ENCODE measurements at regions not wholly inside any gene's neighbourhood (a gene's known extent, or its start where the extent isn't known, plus 50 kb on each side); places are given as distances from the start of the nearest gene placed in this dataset.
"Not testable (repeated sequence)": the region's sequence is repeated elsewhere in the genome, so short reads cannot be mapped to it uniquely, and the experiment has no call there.

DNA sequence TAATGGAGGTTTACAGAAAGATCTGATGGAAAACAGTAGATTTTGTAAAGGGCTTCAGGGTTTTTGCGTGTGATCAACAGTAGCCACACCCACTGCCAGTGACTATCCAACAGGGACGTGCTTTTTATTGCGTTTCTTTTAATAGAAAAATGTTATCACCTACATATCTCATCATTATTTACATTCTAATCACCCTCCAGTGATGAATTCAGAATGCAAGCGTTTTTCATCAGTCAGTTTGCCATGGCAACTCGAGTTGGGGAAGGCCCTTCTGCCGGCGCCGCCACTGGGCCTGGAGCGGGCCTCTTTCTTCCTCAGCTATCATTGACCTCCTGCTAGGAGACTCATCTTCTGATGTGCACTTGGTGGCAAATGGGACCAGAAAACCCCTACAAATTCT is 90.3 kb upstream of the TMTC4 start:
- ChIA-PET POLR2A (no interaction called here), RAD21 (ENCODE audit: low non-redundant PET in 1 of 2, low total read pairs in 2 of 2, uncharacterized antibody in 2 of 2, unreplicated experiment in 2 of 2) (no interaction called here), CTCF (no interaction called here)
- no peaks in the 10 kb centered on the region for H3K4me1 ChIP-seq (ENCODE audit: control insufficient read depth in 1 of 2, insufficient read depth in 2 of 2, low read length in 2 of 2)
- no peaks in the 10 kb centered on the region for H3K9me3 ChIP-seq (ENCODE audit: control insufficient read depth in 1 of 2, insufficient read depth in 1 of 2, low read depth in 1 of 2, low read length in 2 of 2)
- no peaks in the 10 kb centered on the region for H3K79me2 ChIP-seq (ENCODE audit: insufficient read depth, low read length)
- DNase-seq (ENCODE audit: low read depth, low spot score) (no peak), ATAC-seq (no peak)
- H3K36me3 ChIP-seq (ENCODE audit: control insufficient read depth in 1 of 2, insufficient read depth in 2 of 2, low read length in 2 of 2), result no peaks in the 10 kb centered on the region
- H3K9me2 ChIP-seq (ENCODE audit: insufficient read depth), result no peaks in the 10 kb centered on the region
- H3K9ac ChIP-seq (ENCODE audit: low read length), result no peak overlapping the region
- BruUV-seq (replicated peaks), result no TSS peak
- no peak overlapping the region for H3K4me2 ChIP-seq (ENCODE audit: low read length)
- H3K27me3 ChIP-seq (ENCODE audit: insufficient read depth, low read length), result no peaks in the 10 kb centered on the region
- H3K27ac ChIP-seq (ENCODE audit: low read depth, low read length), result no peak overlapping the region
- intact Hi-C loops (cut with micrococcal nuclease), result no loop called here
- H3K4me3 ChIP-seq (replicated peaks in 1 of 2; ENCODE audit: low read depth in 1 of 2, low read length in 2 of 2), result no peak overlapping the region
- no peaks in the 10 kb centered on the region for H4K20me1 ChIP-seq (ENCODE audit: insufficient read depth)
- H2AFZ ChIP-seq (ENCODE audit: low read depth, low read length, poor library complexity, severe bottlenecking), result no peak overlapping the region
- no peak for TF ChIP-seq CEBPB (IDR thresholded peaks at IDR 0.05; ENCODE audit: low read depth)
- TF ChIP-seq ELF1 (IDR thresholded peaks at IDR 0.05; ENCODE audit: borderline replicate concordance, low read depth), result no peak
- TF ChIP-seq SIN3A (IDR thresholded peaks at IDR 0.05; ENCODE audit: low read depth), result no peak
- TF ChIP-seq POLR2A (IDR thresholded peaks at IDR 0.05; ENCODE audit: borderline replicate concordance, extremely low read depth, insufficient read depth, insufficient read length), result no peak

- CTCF ChIA-PET; H3K9me3 ChIP-seq (ENCODE audit: control insufficient read depth in 1 of 2, insufficient read depth in 1 of 2, low read depth in 1 of 2, low read length in 2 of 2); RAD21 ChIA-PET (ENCODE audit: low non-redundant PET in 1 of 2, low total read pairs in 2 of 2, uncharacterized antibody in 2 of 2, unreplicated experiment in 2 of 2); H3K4me1 ChIP-seq (ENCODE audit: control insufficient read depth in 1 of 2, insufficient read depth in 2 of 2, low read length in 2 of 2); H3K79me2 ChIP-seq (ENCODE audit: insufficient read depth, low read length); H3K36me3 ChIP-seq (ENCODE audit: control insufficient read depth in 1 of 2, insufficient read depth in 2 of 2, low read length in 2 of 2); H3K27ac ChIP-seq (ENCODE audit: low read depth, low read length); intact Hi-C loops (cut with micrococcal nuclease); POLR2A ChIA-PET; BruUV-seq (replicated peaks); H3K9me2 ChIP-seq (ENCODE audit: insufficient read depth); H3K4me3 ChIP-seq (replicated peaks in 1 of 2; ENCODE audit: low read depth in 1 of 2, low read length in 2 of 2); H3K27me3 ChIP-seq (ENCODE audit: insufficient read depth, low read length); H3K9ac ChIP-seq (ENCODE audit: low read length); ATAC-seq; H4K20me1 ChIP-seq (ENCODE audit: insufficient read depth); DNase-seq (ENCODE audit: low read depth, low spot score); H2AFZ ChIP-seq (ENCODE audit: low read depth, low read length, poor library complexity, severe bottlenecking); H3K4me2 ChIP-seq (ENCODE audit: low read length): not testable (repeated sequence)
These were observed 87.5 kb upstream of the TMTC4 start for GRCh38 chr13:100762126-100762525.

GRCh38 chr13:100755891-100756290 is 81.3 kb upstream of the TMTC4 start:
- H3K27me3 ChIP-seq (ENCODE audit: insufficient read depth, low read length), result peaks cover 29% of the 10 kb centered on the region
- ChIA-PET POLR2A (no interaction called here), CTCF (no interaction called here), RAD21 (ENCODE audit: low non-redundant PET in 1 of 2, low total read pairs in 2 of 2, uncharacterized antibody in 2 of 2, unreplicated experiment in 2 of 2) (no interaction called here)
- no peaks in the 10 kb centered on the region for H3K36me3 ChIP-seq (ENCODE audit: control insufficient read depth in 1 of 2, insufficient read depth in 2 of 2, low read length in 2 of 2)
- H3K9ac ChIP-seq (ENCODE audit: low read length), result no peak overlapping the region
- no peak overlapping the region for H3K4me3 ChIP-seq (replicated peaks in 1 of 2; ENCODE audit: low read depth in 1 of 2, low read length in 2 of 2)
- BruUV-seq (replicated peaks), result no TSS peak
- H4K20me1 ChIP-seq (ENCODE audit: insufficient read depth), result no peaks in the 10 kb centered on the region
- H3K79me2 ChIP-seq (ENCODE audit: insufficient read depth, low read length), result no peaks in the 10 kb centered on the region
- H3K27ac ChIP-seq (ENCODE audit: low read depth, low read length), result no peak overlapping the region
- H3K9me2 ChIP-seq (ENCODE audit: insufficient read depth), result no peaks in the 10 kb centered on the region
- intact Hi-C loops (cut with micrococcal nuclease), result no loop called here
- H3K4me1 ChIP-seq (ENCODE audit: control insufficient read depth in 1 of 2, insufficient read depth in 2 of 2, low read length in 2 of 2), result no peaks in the 10 kb centered on the region
- ATAC-seq (no peak), DNase-seq (ENCODE audit: low read depth, low spot score) (no peak)
- H3K9me3 ChIP-seq (ENCODE audit: control insufficient read depth in 1 of 2, insufficient read depth in 1 of 2, low read depth in 1 of 2, low read length in 2 of 2), result no peaks in the 10 kb centered on the region
- no peak overlapping the region for H2AFZ ChIP-seq (ENCODE audit: low read depth, low read length, poor library complexity, severe bottlenecking)
- H3K4me2 ChIP-seq (ENCODE audit: low read length), result no peak overlapping the region
- TF ChIP-seq RAD21 (IDR thresholded peaks at IDR 0.05; ENCODE audit: low read depth), result no peak
- TF ChIP-seq ZFX (IDR thresholded peaks at IDR 0.05), result no peak
- no peak for TF ChIP-seq CEBPB (IDR thresholded peaks at IDR 0.05; ENCODE audit: low read depth)
- TF ChIP-seq SRF (IDR thresholded peaks at IDR 0.05; ENCODE audit: low read depth), result no peak
- TF ChIP-seq, protein P1, sequence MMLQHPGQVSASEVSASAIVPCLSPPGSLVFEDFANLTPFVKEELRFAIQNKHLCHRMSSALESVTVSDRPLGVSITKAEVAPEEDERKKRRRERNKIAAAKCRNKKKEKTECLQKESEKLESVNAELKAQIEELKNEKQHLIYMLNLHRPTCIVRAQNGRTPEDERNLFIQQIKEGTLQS (IDR thresholded peaks at IDR 0.05), result no peak
- TF ChIP-seq SP1 (IDR thresholded peaks at IDR 0.05; ENCODE audit: low read depth), result no peak
- TF ChIP-seq CBX3 (IDR thresholded peaks at IDR 0.05; ENCODE audit: low read depth), result no peak
- no peak for TF ChIP-seq ZBTB33 (IDR thresholded peaks at IDR 0.05; ENCODE audit: extremely low read depth, insufficient replicate concordance, low read length)
- TF ChIP-seq SIN3A (IDR thresholded peaks at IDR 0.05; ENCODE audit: low read depth), result no peak
- TF ChIP-seq EZH2phosphoT487 (IDR thresholded peaks at IDR 0.05; ENCODE audit: borderline replicate concordance), result no peak
- no peak for TF ChIP-seq ZNF274 (IDR thresholded peaks at IDR 0.05; ENCODE audit: low read depth, low read length)
- no peak for TF ChIP-seq EGR1 (IDR thresholded peaks at IDR 0.05; ENCODE audit: low read depth)
- TF ChIP-seq YY1 (IDR thresholded peaks at IDR 0.05; ENCODE audit: extremely low read depth, insufficient replicate concordance, low read depth, low read length), result no peak

All from HCT116 (cell line).